Suprapubic skin (tissue), 3 donors: ENCODE measurements at regions not wholly inside any gene's neighbourhood (a gene's known extent, or its start where the extent isn't known, plus 50 kb on each side); places are given as distances from the start of the nearest gene placed in this dataset.

ENCODE experiments used
- POLR2A ChIP-seq, 2 donors: fragments of 450-650 bp; IDR thresholded peaks; one replicate each; pipeline ENCODE4 v1.6.1; 2017; ENCODE audit warnings: antibody characterized with exemption in 2 of 2, mild to moderate bottlenecking in 2 of 2, moderate library complexity in 2 of 2
- TF ChIP-seq, protein P1 (sequence below), 2 donors: fragments of 200-600 bp in 1 of 2; fragments of 450-650 bp in 1 of 2; sonication (generic) in 1 of 2; IDR thresholded peaks; one replicate each; pipeline ENCODE4 v1.5.1; 2016 to 2019; ENCODE audit warnings: antibody characterized with exemption in 2 of 2, mild to moderate bottlenecking in 1 of 2, moderate library complexity in 1 of 2

GRCh38 chr2:21257621-21258020 is 133.9 kb downstream of the TDRD15 start:
- no peak for TF ChIP-seq POLR2A (IDR thresholded peaks at IDR 0.05)
- TF ChIP-seq, protein P1, sequence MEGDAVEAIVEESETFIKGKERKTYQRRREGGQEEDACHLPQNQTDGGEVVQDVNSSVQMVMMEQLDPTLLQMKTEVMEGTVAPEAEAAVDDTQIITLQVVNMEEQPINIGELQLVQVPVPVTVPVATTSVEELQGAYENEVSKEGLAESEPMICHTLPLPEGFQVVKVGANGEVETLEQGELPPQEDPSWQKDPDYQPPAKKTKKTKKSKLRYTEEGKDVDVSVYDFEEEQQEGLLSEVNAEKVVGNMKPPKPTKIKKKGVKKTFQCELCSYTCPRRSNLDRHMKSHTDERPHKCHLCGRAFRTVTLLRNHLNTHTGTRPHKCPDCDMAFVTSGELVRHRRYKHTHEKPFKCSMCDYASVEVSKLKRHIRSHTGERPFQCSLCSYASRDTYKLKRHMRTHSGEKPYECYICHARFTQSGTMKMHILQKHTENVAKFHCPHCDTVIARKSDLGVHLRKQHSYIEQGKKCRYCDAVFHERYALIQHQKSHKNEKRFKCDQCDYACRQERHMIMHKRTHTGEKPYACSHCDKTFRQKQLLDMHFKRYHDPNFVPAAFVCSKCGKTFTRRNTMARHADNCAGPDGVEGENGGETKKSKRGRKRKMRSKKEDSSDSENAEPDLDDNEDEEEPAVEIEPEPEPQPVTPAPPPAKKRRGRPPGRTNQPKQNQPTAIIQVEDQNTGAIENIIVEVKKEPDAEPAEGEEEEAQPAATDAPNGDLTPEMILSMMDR (IDR thresholded peaks at IDR 0.05), result no peak
